ENCODE measurements at regions not wholly inside any gene's neighbourhood (a gene's known extent, or its start where the extent isn't known, plus 50 kb on each side); places are given as distances from the start of the nearest gene placed in this dataset.

- Histone ChIP-seq H4K91ac (ENCODE audit: insufficient read length, low read depth, low read length) (no peak overlapping the region), H3K27ac (ENCODE audit: insufficient read length, low read depth, low read length) (no peak overlapping the region), H4K8ac (replicated peaks; ENCODE audit: insufficient read length, low read depth, low read length) (no peak overlapping the region), H3K4me1 (ENCODE audit: insufficient read depth, low read length) (no peaks in the 10 kb centered on the region), H3K9ac (ENCODE audit: extremely low read depth, insufficient read length, low read length) (no peak overlapping the region), H3K4me2 (ENCODE audit: insufficient read depth, insufficient read length, low read length) (no peak overlapping the region), H2AK5ac (ENCODE audit: insufficient read length, low read length) (no peak overlapping the region), H2BK20ac (ENCODE audit: low read depth, low read length, poor library complexity, severe bottlenecking) (no peak overlapping the region), H3T11ph (ENCODE audit: low read length) (no peak overlapping the region), H2BK5ac (ENCODE audit: insufficient read length, low read length) (no peak overlapping the region), H3K56ac (ENCODE audit: insufficient read length, low read depth, low read length) (no peak overlapping the region), H3K79me1 (ENCODE audit: insufficient read depth, low read depth, low read length, poor library complexity, severe bottlenecking) (no peaks in the 10 kb centered on the region), H3K27me3 (ENCODE audit: insufficient read depth, low read length) (no peaks in the 10 kb centered on the region), H2BK15ac (ENCODE audit: low read depth, low read length) (no peak overlapping the region), H2AFZ (ENCODE audit: low read length) (no peak overlapping the region), H3K14ac (ENCODE audit: insufficient read depth, low read length) (no peak overlapping the region), H3K4ac (ENCODE audit: low read depth, low read length) (no peak overlapping the region), H3K18ac (ENCODE audit: insufficient read length, low read depth, low read length) (no peak overlapping the region), H3K9me3 (ENCODE audit: control insufficient read depth, low read depth, low read length) (no peaks in the 10 kb centered on the region), H3K79me2 (ENCODE audit: insufficient read depth, low read length) (no peaks in the 10 kb centered on the region), H2BK12ac (ENCODE audit: insufficient read length, low read depth, low read length) (no peak overlapping the region), H3K23ac (ENCODE audit: insufficient read length, low read depth, low read length) (no peak overlapping the region), H3K23me2 (ENCODE audit: insufficient read length, low read depth, low read length, poor library complexity, severe bottlenecking) (no peaks in the 10 kb centered on the region), H2BK120ac (ENCODE audit: low read depth, low read length, poor library complexity, severe bottlenecking) (no peak overlapping the region), H4K5ac (ENCODE audit: insufficient read length, low read depth, low read length) (no peak overlapping the region), H4K20me1 (ENCODE audit: control insufficient read depth, insufficient read depth, insufficient read length) (no peaks in the 10 kb centered on the region)
- no peaks in the 10 kb centered on the region; a peak in 1 of 5 replicates for H3K9me3 Mint-ChIP-seq
- no peaks in the 10 kb centered on the region for H3K36me3 Mint-ChIP-seq (ENCODE audit: insufficient read depth in 1 of 3, low read depth in 3 of 3)
- H3K4me1 Mint-ChIP-seq, result no peaks in the 10 kb centered on the region
- no peak overlapping the region for H3K27ac Mint-ChIP-seq
- TF ChIP-seq CTCF (conservative IDR thresholded peaks at IDR 0.05), result no peak
- no CpG with 5 or more reads among the region's 1 CpG for WGBS (ENCODE audit: extremely low coverage, insufficient read length, low lambda C conversion rate)
- no peaks in the 10 kb centered on the region; the same call in 1 of the 2 replicates for H3K27me3 Mint-ChIP-seq (ENCODE audit: low read depth)
- no peak for DNase-seq
- H3K4me3 Mint-ChIP-seq, result no peak overlapping the region
These were observed 195.9 kb downstream of the XPNPEP1 start for GRCh38 chr10:109727436-109727835.

Data from H9 (cell line).